Spleen (tissue), 11 donors: ENCODE measurements at regions not wholly inside any gene's neighbourhood (a gene's known extent, or its start where the extent isn't known, plus 50 kb on each side); places are given as distances from the start of the nearest gene placed in this dataset.

Experiments
- DNase-seq: peaks from one replicate; pipeline ENCODE4 v3.0.0-alpha.2; 2020
- H3K27ac ChIP-seq, 8 donors: fragments of 200-600 bp; sonication (generic) in 7 of 8; 1 replicate in 4 of 8; 2 replicates in 4 of 8; pipeline versions ENCODE4 v1.5.0 to v1.8.0; 2016 to 2021; ENCODE audit warnings: inconsistent platforms in 4 of 8, mild to moderate bottlenecking in 4 of 8, moderate library complexity in 1 of 8
- H3K27me3 ChIP-seq, 7 donors: fragments of 200-600 bp; sonication (generic) in 6 of 7; replicated peaks in 1 of 7; 1 replicate in 4 of 7; 2 replicates in 3 of 7; pipeline versions ENCODE4 v1.5.0 to v1.8.0; 2016 to 2021; ENCODE audit warnings: inconsistent platforms in 3 of 7, mild to moderate bottlenecking in 1 of 7
- H3K36me3 ChIP-seq, 6 donors: fragments of 200-600 bp; sonication (generic) in 5 of 6; 1 replicate in 4 of 6; 2 replicates in 2 of 6; pipeline versions ENCODE4 v1.5.0 to v1.8.0; 2016 to 2021; ENCODE audit warnings: inconsistent platforms in 2 of 6
- H3K4me1 ChIP-seq, 6 donors: fragments of 200-600 bp; sonication (generic) in 5 of 6; 1 replicate in 3 of 6; 2 replicates in 3 of 6; pipeline versions ENCODE4 v1.5.0 to v1.8.0; 2016 to 2021; ENCODE audit warnings: inconsistent platforms in 3 of 6
- H3K4me3 ChIP-seq, 8 donors: fragments of 200-600 bp; sonication (generic) in 7 of 8; 1 replicate in 4 of 8; 2 replicates in 4 of 8; pipeline versions ENCODE4 v1.5.0 to v1.8.0; 2016 to 2021; ENCODE audit warnings: inconsistent platforms in 4 of 8, mild to moderate bottlenecking in 4 of 8, moderate library complexity in 2 of 8
- H3K9me3 ChIP-seq, 8 donors: fragments of 200-600 bp; sonication (generic) in 7 of 8; 1 replicate in 4 of 8; 2 replicates in 4 of 8; pipeline versions ENCODE4 v1.5.0 to v1.8.0; 2016 to 2021; ENCODE audit warnings: inconsistent platforms in 4 of 8
- POLR2A ChIP-seq, 3 donors: fragments of 450-650 bp; IDR thresholded peaks; one replicate each; pipeline ENCODE4 v1.5.1; 2017; ENCODE audit warnings: antibody characterized with exemption in 3 of 3, mild to moderate bottlenecking in 1 of 3
- POLR2AphosphoS5 ChIP-seq, 3 donors: sonication (generic); formaldehyde crosslinking; IDR thresholded peaks; one replicate each; pipeline ENCODE4 v1.5.1; 2017; ENCODE audit warnings: antibody characterized with exemption in 3 of 3
- WGBS, 5 donors: extraction: QIAGEN DNeasy Blood & Tissue Kit in 3 of 5; methylation state at CpG; one replicate each; pipeline versions ENCODE4 v1.1.5 to v1.1.7; 2013 to 2018; 5-methylcytosine and 5-hydroxymethylcytosine counted together
- intact Hi-C: fragments of 100-400 bp; cut with DNase I; formaldehyde crosslinking; loops from one replicate; pipeline ENCODE4 v1.15.0; 2023; ENCODE audit warnings: low total_unique reads
- TF ChIP-seq, protein P1 (sequence below), 11 experiments: fragments of 200-600 bp in 7 of 11; fragments of 450-650 bp in 4 of 11; sonication (generic) in 4 of 11; IDR thresholded peaks in 8 of 11; conservative IDR thresholded peaks in 3 of 11; 1 replicate in 7 of 11; 2 replicates in 4 of 11; pipeline versions ENCODE4 v1.4.0 to v1.8.0; 2016 to 2021; ENCODE audit warnings: antibody characterized with exemption in 11 of 11, inconsistent platforms in 4 of 11, mild to moderate bottlenecking in 1 of 11
- donor health status: healthy with polysubstance abuse.
- donor health status: DM: no; HTN: no; CAD: no; lungs with moderate emphysema.
- donor health status: DM: no; HTN: no; CAD: no.
- donor health status: Bipolar disorder and iron deficiency.
- donor health status: healthy.
- donor health status: DM: no; HTN: no; CAD: no.
- donor health status: DM: yes; HTN: yes; CAD: no.

- H3K36me3 ChIP-seq: no peaks in the 10 kb centered on the region
- H3K9me3 ChIP-seq: no peaks in the 10 kb centered on the region
- H3K4me3 ChIP-seq: no peak overlapping the region
- WGBS, 5 donors: 84 to 90% (median 88%) methylated on average over 6 to 9 of the region's 9 CpGs
- DNase-seq: peak; percentile 68
- H3K4me1 ChIP-seq: peaks cover 0 to 7% (median 3%) of the 10 kb centered on the region in 6 donors
- H3K27ac ChIP-seq: no peak overlapping the region
- peaks cover 0 to 67% (median 0%) of the 10 kb centered on the region in 7 donors for H3K27me3 ChIP-seq
- TF ChIP-seq POLR2AphosphoS5 (IDR thresholded peaks at IDR 0.05) (no peak), POLR2A (IDR thresholded peaks at IDR 0.05) (no peak)
- TF ChIP-seq, protein P1, sequence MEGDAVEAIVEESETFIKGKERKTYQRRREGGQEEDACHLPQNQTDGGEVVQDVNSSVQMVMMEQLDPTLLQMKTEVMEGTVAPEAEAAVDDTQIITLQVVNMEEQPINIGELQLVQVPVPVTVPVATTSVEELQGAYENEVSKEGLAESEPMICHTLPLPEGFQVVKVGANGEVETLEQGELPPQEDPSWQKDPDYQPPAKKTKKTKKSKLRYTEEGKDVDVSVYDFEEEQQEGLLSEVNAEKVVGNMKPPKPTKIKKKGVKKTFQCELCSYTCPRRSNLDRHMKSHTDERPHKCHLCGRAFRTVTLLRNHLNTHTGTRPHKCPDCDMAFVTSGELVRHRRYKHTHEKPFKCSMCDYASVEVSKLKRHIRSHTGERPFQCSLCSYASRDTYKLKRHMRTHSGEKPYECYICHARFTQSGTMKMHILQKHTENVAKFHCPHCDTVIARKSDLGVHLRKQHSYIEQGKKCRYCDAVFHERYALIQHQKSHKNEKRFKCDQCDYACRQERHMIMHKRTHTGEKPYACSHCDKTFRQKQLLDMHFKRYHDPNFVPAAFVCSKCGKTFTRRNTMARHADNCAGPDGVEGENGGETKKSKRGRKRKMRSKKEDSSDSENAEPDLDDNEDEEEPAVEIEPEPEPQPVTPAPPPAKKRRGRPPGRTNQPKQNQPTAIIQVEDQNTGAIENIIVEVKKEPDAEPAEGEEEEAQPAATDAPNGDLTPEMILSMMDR (IDR thresholded peaks at IDR 0.05 in 8 of 11, conservative IDR thresholded peaks at IDR 0.05 in 3 of 11): no peak
- intact Hi-C loops: no loop called here
Observed at GRCh38 chr2:121059651-121060649, 225.1 kb downstream of the TFCP2L1 start.

GRCh38 chr2:121061633-121062032, 223.4 kb downstream of the TFCP2L1 start:
- intact Hi-C loops: no loop called here
- 60 to 80% (median 72%) methylated on average over 9 of the region's 9 CpGs for WGBS, 5 donors
- no peak for DNase-seq
- TF ChIP-seq POLR2A (IDR thresholded peaks at IDR 0.05) (no peak), POLR2AphosphoS5 (IDR thresholded peaks at IDR 0.05) (no peak)
- TF ChIP-seq, protein P1 (IDR thresholded peaks at IDR 0.05 in 8 of 11, conservative IDR thresholded peaks at IDR 0.05 in 3 of 11): no peak
- Histone ChIP-seq H3K36me3 (no peaks in the 10 kb centered on the region), H3K4me3 (no peak overlapping the region), H3K27me3 (peaks cover 0 to 79% (median 0%) of the 10 kb centered on the region in 7 donors), H3K9me3 (no peaks in the 10 kb centered on the region), H3K4me1 (peaks cover 0 to 7% (median 3%) of the 10 kb centered on the region in 6 donors), H3K27ac (no peak overlapping the region)

DNA sequence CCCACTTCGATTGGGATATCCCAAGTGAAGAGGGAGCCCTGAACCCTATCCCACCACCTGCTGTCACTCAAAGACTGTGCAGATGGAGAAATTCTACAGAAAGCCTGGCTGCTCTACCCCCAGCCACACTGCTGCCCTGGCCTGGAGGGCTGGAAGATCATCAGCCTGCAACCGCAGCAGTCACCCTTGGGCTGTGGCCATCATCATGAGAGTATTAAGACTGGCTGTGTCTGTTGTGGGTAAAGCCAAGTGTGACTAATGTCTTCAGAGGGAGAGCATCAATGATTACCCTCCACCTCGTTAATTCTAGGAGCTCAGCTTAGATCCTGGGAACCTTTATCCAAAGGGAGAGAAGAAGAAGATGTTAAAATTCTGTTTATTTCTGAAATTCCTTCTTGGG, 221.5 kb downstream of the TFCP2L1 start:
- WGBS, 5 donors: 74 to 84% (median 81%) methylated on average over 3 of the region's 3 CpGs
- intact Hi-C loops: no loop called here
- DNase-seq: no peak
- no peaks in the 10 kb centered on the region for H3K36me3 ChIP-seq
- H3K9me3 ChIP-seq: no peaks in the 10 kb centered on the region
- H3K27ac ChIP-seq: no peak overlapping the region
- no peak overlapping the region for H3K4me3 ChIP-seq
- peaks cover 0 to 65% (median 0%) of the 10 kb centered on the region in 7 donors for H3K27me3 ChIP-seq
- TF ChIP-seq POLR2A (IDR thresholded peaks at IDR 0.05) (no peak), POLR2AphosphoS5 (IDR thresholded peaks at IDR 0.05) (no peak)
- TF ChIP-seq, protein P1 (IDR thresholded peaks at IDR 0.05 in 8 of 11, conservative IDR thresholded peaks at IDR 0.05 in 3 of 11): no peak
- peaks cover 0 to 7% (median 3%) of the 10 kb centered on the region in 6 donors for H3K4me1 ChIP-seq

- H3K4me1 ChIP-seq: peaks cover 0 to 6% (median 2%) of the 10 kb centered on the region in 6 donors
- peaks cover 0 to 64% (median 0%) of the 10 kb centered on the region in 7 donors for H3K27me3 ChIP-seq
- H3K27ac ChIP-seq: no peak overlapping the region
- WGBS, 5 donors: 78 to 87% (median 83%) methylated on average over 12 of the region's 12 CpGs
- H3K36me3 ChIP-seq: no peaks in the 10 kb centered on the region
- no peak for DNase-seq
- TF ChIP-seq, protein P1 (IDR thresholded peaks at IDR 0.05 in 8 of 11, conservative IDR thresholded peaks at IDR 0.05 in 3 of 11): no peak
- no peak for TF ChIP-seq POLR2AphosphoS5 (IDR thresholded peaks at IDR 0.05)
- TF ChIP-seq POLR2A (IDR thresholded peaks at IDR 0.05): no peak
- H3K9me3 ChIP-seq: no peaks in the 10 kb centered on the region
- no peak overlapping the region for H3K4me3 ChIP-seq
- intact Hi-C loops: no loop called here
Observed at GRCh38 chr2:121064186-121064585, 220.8 kb downstream of the TFCP2L1 start.
